GM10248 (cell line): ENCODE measurements at regions not wholly inside any gene's neighbourhood (a gene's known extent, or its start where the extent isn't known, plus 50 kb on each side); places are given as distances from the start of the nearest gene placed in this dataset.

ENCODE experiments used
- CTCF ChIA-PET: fragments of 300-600 bp; sonication (Branson Sonifier 250); formaldehyde crosslinking; extraction: SDS; loops from one replicate; lab custom pipeline; 2021; ENCODE audit warnings: antibody characterized with exemption; lab: Yijun Ruan, JAX
- POLR2A ChIA-PET: fragments of 350-650 bp; sonication (Branson Sonifier 250); formaldehyde crosslinking; extraction: SDS; loops from one replicate; lab custom pipeline; 2020; ENCODE audit warnings: antibody characterized with exemption; lab: Yijun Ruan, JAX
- DNase-seq: peaks from one replicate; pipeline ENCODE4 v3.0.0; 2012; ENCODE audit errors: extremely low spot score
- TF ChIP-seq, protein P1 (sequence below): IDR thresholded peaks from 2 replicates; pipeline ENCODE4 v1.5.1; 2012; ENCODE audit warnings: mild to moderate bottlenecking, low read depth; ENCODE audit errors: extremely low read depth, missing control alignments, control extremely low read depth

GRCh38 chr5:148905541-148905940 lies 79.1 kb downstream of the ADRB2 start:
- POLR2A ChIA-PET = no interaction called here
- no peak for DNase-seq
- CTCF ChIA-PET = interaction anchor here (1.7 kb wide), 1 partner anchor 11 kb away, joined by 3 read pairs; no protein-coding TSS in a partner anchor
- TF ChIP-seq, protein P1, sequence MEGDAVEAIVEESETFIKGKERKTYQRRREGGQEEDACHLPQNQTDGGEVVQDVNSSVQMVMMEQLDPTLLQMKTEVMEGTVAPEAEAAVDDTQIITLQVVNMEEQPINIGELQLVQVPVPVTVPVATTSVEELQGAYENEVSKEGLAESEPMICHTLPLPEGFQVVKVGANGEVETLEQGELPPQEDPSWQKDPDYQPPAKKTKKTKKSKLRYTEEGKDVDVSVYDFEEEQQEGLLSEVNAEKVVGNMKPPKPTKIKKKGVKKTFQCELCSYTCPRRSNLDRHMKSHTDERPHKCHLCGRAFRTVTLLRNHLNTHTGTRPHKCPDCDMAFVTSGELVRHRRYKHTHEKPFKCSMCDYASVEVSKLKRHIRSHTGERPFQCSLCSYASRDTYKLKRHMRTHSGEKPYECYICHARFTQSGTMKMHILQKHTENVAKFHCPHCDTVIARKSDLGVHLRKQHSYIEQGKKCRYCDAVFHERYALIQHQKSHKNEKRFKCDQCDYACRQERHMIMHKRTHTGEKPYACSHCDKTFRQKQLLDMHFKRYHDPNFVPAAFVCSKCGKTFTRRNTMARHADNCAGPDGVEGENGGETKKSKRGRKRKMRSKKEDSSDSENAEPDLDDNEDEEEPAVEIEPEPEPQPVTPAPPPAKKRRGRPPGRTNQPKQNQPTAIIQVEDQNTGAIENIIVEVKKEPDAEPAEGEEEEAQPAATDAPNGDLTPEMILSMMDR = no peak

GRCh38 chr5:148906968-148907367 lies 80.6 kb downstream of the ADRB2 start:
- ChIA-PET POLR2A (no interaction called here), CTCF (no interaction called here)
- TF ChIP-seq, protein P1 = no peak

DNA sequence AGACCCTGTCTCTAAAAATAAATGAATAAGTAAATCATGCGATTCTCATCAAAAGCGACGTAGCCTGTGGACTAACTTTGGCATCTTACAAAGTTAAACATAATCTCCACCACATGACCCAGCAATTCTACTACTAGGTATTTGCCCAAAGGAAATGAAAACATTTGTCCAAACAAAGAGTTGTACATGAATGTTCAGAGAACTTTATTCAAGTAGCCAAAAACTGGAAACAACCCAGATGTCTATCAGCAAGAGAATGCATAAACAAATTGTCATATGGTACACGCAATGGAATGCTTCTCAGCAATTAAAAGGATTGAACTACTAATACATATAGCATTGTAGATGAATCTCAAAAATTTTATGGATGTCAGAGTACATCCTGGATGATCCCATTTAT lies 82.6 kb downstream of the ADRB2 start:
- TF ChIP-seq, protein P1 = no peak
- CTCF ChIA-PET = interaction anchor here (1.3 kb wide), 1 partner anchor 49 kb away, joined by 3 read pairs; no protein-coding TSS in a partner anchor
- DNase-seq = no peak
- POLR2A ChIA-PET = no interaction called here

More at GRCh38 chr5:148906968-148907367, 80.6 kb downstream of the ADRB2 start:
- no peak for DNase-seq

DNA sequence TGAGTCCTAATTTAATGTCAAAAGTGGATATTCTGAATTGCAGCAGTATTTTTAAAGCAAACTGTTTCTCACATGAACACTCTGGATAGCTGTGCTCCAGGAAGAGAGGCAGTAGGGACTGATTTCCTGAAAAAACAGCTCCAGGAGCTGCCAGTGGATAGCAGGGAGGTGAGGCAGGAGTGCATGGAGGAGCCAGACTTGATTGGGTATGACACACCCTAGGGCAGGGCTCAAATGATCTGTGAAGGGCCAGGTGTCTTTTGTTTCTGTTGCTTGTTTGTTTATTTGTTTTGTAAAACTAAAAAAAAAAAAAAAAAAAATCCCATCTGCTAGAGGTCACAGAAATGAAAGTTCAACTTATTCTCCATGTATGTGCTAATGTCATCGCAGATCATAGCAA lies 83.4 kb downstream of the ADRB2 start:
- ChIA-PET POLR2A (no interaction called here), CTCF (no interaction called here)
- DNase-seq = no peak
- TF ChIP-seq, protein P1 = no peak

DNA sequence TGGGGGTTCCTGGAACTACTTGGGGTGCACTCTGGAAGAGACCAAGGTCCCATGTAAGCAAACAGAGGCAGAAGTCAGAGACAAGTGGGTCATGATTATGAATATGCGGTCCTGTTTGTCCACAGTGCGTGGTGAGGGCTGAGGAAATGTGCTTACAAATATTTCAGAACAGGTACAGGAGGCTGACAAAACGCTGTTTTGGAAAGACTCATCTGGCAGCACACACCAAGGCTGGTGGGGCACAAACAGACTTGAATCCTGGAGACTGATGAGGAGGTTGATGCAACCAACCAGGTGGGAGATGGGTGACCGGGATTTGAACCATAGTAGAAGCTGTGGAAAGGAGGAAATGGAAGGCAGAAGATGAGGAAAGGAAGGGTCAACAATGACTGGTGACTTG lies 83.8 kb downstream of the ADRB2 start:
- DNase-seq = no peak
- TF ChIP-seq, protein P1 = no peak
- ChIA-PET POLR2A (no interaction called here), CTCF (no interaction called here)

- TF ChIP-seq, protein P1 = no peak
- ChIA-PET POLR2A (no interaction called here), CTCF (no interaction called here)
- no peak for DNase-seq
Observed at GRCh38 chr5:148910686-148911361, 84.4 kb downstream of the ADRB2 start.

DNA sequence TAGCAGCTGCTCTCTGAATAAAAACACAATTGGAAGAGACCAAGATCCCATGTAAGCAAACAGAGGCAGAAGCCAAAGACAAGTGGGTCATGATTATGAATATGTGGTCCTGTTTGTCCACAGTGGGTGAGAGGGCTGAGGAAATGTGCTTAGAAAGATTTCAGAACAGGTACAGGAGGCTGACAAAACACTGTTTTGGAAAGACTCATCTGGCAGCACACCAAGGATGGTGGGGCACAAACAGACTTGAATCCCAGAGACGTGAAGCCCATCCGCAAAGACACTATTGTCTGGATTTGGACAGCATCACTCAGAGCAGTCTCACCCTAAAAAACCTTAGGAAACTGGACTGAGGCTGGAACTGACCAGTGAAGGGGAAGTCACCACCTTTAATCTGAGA lies 85.0 kb downstream of the ADRB2 start:
- ChIA-PET POLR2A (no interaction called here), CTCF (no interaction called here)
- no peak for DNase-seq
- TF ChIP-seq, protein P1 = no peak
